Hematopoietic multipotent progenitor cell treated with erythropoietin and hydrocortisone succinate and interleukin-3 and kit ligand, for 4 days (in vitro differentiated cells): ENCODE measurements at regions not wholly inside any gene's neighbourhood (a gene's known extent, or its start where the extent isn't known, plus 50 kb on each side); places are given as distances from the start of the nearest gene placed in this dataset.
"Not testable (repeated sequence)": the region's sequence is repeated elsewhere in the genome, so short reads cannot be mapped to it uniquely, and the experiment has no call there.

Source experiments
- DNase-seq: peaks from one replicate; pipeline ENCODE4 v3.0.0-alpha.2; 2015

DNA sequence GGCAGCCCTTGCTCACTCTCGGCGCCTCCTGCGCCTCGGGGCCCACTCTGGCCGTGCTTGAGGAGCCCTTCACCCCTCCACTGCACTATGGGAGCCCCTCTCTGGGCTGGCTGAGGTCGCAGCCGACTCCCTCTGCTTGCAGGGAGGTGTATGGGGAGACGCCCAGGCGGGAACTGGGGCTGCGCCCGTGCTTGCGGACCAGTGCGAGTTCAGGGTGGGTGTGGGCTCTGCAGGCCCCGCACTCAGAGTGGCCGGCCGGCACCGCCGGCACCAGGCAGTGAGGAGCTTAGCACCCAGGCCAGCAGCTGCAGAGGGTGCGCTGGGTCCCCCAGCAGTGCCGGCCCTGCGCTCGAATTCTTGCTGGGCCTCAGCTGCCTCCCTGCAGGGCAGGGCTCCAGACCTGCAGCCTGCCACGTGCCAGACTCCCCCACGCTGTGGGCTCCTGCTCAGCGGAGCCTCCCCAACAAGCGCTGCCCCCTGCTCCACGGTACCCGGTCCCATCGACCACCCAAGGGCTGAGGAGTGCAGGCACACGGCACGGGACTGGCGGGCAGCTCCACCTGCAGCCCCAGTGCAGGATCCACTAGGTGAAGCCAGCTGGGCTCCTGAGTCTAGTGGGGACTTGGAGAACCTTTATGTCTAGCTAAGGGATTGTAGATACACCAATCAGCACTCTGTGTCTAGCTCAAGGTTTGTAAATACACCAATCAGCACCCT lies 54.0 kb upstream of the WWC2 start:
- not testable (repeated sequence) for DNase-seq

DNA sequence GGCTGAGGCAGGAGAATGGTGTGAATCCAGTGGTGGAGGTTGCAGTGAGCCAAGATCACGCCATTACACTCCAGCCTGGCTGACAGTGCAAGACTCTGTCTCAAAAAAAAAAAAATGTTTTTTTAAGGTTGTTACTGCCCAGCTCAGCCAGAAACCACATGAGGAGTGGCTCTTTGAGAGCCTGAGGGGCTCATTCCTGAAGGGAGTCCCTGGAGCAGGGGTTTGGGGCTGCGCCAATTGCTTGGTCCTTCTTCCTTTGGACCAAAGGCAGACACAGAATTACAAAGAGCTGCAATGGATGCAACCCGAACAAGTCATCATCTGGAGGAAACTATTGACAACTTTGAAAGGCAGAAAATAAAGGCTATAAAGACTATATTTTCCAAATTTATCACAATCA lies 60.6 kb upstream of the WWC2 start:
- DNase-seq, result no peak

DNA sequence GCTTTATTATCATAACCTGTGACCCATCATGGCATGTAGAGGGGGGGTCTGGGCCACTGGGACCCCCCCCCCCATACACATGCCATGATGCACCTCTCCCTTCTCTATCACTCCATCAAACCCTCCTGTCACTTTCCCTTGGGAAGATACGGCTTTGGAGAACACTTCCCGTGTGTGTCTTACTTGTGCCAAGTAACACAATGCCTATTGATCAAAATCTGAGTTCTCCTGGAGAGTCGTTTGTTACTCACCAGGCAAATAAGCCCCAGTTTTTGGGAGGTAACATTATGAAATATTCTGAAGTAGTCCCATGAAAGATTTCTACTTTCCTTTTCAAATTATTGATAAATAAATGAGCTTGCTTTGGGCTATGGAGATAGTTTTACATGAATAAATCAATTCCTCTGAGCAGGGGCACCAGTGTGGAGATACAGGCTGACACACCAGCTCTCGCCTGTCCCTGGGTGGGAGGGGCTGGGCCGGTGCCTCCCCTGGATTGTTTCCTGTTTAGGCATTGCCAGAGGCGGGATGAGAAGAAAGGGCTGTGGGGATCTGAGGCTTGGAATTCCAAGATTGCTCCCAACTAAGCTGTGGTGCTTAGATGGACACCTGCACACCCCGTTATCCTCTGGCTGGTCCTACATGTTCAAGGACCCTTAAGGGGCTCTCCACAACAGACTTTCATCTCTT lies 63.2 kb upstream of the WWC2 start:
- DNase-seq, result no peak

DNA sequence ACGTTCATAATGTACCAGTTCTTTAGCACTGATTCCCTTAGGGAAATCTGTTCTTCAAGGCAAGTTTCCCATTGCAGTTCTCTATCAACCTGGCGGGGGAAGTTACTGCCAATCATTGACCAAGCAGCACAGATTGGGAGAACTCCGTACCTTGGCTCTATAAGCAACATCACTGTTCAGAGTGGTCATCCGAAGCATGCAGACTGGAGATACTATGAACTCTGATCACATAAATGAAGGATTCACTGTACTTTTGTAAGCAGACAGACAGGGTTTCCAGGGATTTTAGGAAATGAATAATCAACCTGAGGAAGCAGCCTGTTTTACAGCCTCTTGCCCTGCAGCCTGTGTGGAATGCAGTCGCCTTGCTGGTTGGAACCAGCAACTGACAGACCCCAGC lies 63.8 kb upstream of the WWC2 start:
- DNase-seq, result no peak

DNA sequence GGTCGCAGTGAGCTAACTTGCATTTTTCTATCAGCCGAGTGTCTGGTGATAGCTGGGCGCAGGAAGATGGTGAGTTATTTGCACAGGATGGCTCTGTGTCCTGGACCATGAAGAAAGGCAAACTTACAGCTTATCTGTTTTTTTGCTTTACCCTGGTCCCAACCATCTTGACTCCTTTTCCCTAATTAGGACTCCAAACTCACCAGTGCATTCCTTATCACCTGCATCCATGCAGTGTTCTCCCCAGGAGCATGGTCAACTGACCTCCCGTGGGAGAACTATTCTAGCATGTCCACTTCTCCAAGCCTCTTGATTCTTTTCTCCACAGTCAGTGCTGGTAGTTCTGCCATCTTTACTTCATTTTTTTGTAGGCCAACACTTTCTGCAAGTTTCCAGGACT lies 68.2 kb upstream of the WWC2 start:
- peak; percentile 11 for DNase-seq

DNA sequence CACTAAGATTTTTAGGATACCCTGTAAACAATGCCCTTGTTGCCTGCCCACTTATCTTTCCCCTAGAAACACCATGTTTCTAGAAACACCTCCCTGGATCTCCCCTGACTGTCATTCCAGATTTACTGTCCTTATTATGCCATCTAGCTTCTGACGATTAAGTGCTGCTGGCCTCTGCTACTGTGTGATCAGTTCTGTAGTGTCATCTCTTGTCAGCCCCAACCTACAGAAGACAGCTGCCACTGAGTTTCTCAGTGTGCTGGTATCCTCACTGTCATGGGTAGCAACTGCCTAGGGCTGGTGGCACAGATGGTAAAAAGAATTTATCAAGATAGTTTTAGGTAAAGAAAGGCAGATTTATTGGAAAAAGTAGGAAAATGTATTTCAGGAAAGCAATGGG lies 68.7 kb upstream of the WWC2 start:
- DNase-seq, result no peak

DNA sequence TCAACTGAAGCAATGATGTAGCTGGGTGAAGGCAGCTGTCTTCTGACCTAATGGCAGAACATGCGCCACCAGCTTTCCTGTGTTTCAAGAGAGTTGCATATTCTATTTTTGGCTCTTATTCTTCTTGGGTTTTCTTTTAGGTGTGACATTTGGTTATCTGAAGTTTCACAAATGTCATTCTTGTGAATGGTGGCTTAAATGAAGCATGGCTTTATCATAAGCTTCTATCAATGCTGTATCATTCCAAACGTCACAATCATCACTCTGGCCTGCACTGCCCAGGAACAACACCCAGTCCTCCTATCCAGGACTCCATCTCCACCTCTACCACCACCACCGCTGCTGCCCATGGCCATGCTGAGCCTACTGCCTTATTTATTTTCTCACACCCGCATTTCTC lies 69.7 kb upstream of the WWC2 start:
- DNase-seq, result peak; percentile 8

DNA sequence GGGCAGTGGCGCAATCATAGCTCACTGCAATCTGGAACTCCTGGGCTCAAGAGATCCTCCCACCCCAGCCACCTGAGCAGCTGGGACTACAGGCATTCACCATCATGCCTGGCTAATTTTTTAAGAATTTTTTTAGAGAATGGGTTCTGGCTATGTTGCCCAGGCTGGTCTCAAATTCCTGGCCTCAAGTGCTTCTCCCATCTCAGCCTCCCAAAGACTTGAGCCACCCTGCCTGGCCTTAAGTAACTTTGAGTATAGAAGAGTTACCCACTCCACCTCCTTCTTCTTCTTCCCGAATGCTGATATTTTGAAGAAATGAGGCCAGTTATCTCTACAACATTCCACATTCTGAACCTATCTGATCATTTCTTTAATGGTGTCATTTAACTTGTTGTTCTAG lies 72.4 kb upstream of the WWC2 start:
- DNase-seq, result no peak

DNA sequence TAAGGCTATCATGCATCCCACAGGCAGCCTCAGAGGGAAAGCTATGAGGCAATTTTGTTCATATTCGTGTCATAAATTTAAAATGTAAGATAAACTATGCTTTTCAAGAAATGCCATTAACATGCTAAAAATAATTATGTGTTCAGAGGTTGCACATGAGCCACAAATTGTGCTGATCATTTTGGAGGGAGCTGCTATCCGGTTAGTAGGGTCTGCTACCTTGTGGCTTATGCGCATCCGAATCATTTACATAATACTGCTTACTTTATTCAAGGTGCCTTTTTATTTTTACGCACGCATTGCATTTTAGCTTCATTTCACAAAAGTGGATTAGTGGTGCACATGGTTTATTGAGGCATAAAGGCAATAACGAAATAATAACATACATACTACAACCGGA lies 76.4 kb upstream of the WWC2 start:
- no peak for DNase-seq

DNA sequence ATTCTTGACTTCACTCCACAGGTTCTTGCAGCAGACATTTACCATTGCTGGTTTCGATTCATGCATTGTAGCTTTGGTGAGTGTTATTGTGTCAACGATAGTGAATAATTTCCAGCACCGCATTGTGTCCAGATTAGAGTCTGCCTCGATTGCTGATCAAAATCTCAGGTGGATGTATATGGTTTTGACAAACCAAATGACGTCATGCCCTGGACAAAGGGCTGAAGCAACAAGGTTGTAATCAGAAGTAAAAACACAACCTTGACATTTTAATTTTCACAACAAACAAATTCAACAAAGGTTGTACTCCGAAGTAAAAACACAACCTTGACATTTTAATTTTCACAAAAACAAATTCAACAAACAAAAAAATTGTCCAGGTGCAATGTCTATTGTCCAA lies 81.1 kb upstream of the WWC2 start:
- no peak for DNase-seq

DNA sequence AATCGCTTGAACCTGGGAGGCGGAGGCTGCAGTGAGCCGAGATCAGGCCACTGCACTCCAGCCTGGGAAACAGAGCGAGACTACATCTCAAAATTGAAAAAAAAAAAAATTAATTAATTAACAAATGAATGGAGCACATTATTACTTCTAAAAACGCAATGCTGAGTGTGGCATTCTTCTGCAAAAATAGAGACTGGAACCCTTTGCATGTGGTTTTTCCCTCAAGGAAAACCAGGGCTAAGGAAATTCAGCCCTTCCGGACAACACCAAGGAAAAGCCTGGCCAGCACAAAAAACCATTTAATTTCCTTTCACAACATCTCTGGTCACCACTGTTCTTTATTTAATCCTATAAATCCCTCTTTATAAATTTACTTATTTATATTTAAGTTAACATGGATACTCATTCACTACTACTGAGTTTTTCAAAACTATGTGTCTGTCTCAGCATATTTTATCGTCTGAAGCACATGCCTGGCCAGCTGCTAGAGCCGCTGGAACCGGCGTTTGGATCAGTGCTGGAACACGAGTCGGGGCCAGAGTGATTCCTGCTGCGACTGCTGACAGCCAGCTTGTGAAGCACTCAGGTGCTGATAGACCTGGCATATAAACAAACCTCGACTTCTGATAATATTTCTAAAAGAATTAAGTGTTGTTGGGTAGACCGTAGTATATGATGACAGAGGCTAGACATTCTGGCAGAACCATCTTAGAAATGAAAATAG lies 84.5 kb upstream of the WWC2 start:
- no peak for DNase-seq

DNA sequence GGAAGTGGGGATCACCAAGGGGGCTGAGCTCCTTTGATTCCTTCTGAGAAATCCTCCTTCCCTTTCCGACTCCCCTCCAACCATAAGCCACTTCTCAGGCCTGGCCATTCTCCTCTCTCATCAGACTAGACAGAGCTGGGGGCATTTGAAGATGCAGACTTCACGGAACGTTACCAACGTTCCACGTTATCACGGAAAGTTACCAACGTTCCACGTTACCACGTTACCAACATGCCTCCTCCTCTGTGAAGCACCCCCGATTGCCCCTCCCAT lies 85.4 kb upstream of the WWC2 start:
- no peak for DNase-seq

DNA sequence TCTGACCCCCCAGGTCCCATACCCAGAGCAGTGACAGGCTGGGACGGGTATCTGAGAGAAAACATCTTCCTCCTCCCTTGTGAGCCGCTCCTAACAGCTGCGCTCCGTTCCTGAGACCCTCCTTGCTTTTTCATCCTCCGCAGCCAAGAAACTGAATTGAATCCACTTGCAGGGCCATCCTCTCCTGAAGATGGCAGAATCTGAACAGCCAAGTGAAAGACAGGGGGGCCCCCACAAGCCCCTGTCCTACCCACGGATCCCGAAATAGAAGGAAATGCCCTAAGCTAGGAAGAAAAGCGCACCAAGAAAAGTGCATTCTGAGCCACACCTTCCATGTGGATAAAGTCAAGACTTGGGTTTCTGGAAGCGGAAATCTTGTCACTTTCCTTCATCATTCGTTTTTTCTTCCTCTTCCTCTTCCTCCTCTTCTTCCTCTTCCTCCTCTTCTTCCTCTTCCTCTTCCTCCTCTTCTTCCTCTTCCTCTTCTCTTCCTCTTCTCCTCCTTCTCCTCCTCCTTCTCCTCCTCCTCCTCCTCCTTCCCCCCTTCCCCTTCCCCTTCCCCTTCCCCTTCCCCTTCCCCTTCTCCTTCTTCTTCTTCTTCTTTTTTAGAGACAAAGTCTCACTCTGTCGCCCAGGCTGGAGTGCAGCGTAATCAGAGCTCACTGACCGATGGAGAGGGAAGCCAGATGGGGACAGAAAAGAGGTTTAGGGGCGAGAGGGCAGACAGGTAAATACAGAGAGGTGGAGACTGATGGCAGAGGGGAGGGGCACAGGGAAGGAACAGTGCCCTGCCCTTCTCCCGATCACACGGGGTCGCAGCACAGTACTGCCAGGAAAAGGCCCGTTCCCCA lies 86.0 kb upstream of the WWC2 start:
- DNase-seq, result no peak

DNA sequence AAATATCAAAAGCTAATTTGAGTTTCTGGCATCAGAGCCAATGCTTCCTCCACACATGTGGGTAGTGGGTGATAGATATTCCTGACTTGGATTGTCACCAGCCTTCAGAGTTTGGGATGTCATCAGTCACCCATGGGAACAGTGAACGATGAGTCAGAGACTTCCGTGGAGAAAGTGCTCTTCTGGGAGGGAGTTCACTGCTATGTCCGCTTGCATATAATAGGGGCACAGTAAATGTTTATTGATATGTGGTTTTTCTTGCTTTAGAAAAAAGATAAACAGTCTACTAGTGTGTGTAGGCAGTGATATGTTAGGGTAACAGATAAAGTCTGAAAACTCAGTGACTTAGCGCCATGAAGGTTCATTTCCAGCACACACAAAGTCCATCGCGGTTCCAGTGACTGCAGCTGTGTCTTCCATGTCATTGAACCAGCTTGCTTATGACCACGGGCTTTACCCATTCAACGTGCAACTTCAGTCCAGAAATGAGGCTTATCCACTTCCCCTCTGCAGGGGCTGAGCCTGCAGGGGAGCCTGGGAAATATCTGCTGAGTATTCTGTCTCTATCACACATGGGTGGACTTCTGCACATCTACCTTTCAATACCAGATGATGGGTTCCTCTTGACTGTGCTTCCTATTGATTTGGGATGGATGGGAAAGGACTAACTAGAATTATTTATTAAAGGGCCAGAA lies 87.7 kb upstream of the WWC2 start:
- DNase-seq, result peak; percentile 32

DNA sequence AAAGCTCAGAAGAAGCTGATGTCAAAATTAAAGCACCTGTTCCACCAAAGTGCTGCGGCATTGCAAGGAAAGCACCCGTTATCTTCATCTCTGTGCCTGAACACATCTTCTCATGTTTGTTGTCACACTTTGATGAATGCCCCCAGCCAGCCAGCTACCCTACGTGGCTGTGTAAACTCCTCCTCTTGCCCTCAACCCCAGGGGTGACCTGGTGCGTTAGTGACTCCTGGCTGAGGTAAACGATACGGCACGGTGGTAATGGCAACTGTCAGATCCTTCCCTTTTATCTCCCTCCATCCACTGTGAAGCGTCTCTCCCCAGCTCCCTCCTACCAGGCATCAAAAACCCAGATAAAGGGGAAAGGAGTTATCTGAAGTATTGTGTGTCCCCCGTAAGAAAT lies 90.6 kb upstream of the WWC2 start:
- no peak for DNase-seq

DNA sequence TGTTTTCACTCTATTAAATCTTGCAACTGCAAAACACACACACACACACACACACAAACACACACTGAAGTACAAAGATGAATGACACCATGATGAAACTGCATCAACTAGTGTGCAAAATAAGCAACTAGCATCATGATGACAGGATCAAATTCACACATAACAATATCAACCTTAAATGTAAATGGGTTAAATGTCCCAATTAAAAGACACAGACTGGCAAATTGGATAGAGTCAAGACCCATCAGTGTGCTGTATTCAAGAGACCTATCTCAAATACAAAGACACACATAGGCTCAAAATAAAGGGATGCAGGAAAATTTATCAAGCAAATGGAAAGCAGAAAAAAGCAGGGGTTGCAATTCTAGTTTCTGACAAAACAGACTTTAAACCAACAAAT lies 87.2 kb upstream of the DCTD start:
- not testable (repeated sequence) for DNase-seq

DNA sequence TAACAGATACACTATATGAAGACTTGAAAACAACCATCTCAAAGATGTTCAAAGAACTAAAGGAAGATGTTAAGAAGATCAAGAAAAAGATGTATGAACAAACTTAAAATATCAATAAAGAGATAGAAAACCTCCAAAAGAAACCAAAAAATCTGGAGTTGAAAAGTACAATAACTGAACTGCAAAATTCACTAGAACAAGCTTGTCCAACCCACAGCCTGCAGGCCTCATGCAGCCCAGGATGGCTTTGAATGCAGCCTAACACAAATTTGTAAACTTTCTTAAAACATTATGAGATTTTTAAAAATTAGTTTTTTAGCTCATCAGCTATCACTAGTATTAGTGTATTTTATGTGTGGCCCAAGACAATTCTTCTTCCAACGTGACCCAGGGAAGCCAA lies 77.0 kb upstream of the DCTD start:
- no peak for DNase-seq

DNA sequence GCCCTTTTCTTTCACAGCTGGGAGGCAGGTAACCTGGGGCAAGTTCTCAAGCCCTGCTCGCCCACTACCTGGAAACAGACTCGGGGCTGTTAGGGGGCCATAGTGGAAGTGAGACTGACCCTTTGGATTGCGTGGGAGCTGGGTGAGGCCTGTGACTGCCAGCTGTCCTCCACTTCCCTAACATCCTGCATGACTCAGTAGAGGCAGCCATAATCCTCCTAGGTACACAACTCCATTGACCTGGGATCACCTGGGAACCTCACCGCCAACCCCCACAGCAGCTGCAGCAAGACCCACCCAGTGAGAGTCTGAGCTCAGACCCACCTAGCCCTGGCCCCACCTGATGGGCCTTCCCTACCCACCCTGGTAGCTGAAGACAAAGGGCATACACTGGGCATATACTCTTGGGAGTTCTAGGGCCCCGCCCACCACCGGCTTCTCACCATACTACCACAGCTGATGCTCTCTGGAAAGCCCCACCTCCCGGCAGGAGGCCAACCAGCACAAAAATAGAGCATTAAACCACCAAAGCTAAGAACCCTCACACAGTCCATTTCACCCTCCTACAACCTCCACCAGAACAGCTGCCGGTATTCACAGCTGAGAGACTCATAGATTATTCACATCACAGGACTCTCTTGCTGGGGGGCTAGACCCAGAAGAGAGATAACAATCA lies 61.1 kb upstream of the DCTD start:
- no peak for DNase-seq

DNA sequence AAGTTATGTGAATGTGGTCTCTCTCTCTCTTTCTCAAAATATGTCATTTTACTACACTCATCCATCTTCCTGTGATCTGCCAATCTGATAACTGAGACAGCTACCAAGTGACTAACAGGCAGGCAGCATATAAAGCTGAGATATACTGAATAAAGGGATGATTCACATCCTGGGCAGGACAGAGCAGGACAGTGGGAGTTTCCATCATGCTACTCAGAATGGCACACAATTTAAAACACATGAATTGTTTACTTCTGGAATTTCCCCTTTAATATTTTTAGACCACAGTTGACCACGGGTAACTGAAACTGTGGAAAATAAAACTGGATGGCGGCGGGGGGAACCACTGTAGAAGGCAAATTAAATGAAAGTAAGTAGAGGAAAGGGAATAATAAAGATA lies 58.6 kb upstream of the DCTD start:
- peak; percentile 86 for DNase-seq

DNA sequence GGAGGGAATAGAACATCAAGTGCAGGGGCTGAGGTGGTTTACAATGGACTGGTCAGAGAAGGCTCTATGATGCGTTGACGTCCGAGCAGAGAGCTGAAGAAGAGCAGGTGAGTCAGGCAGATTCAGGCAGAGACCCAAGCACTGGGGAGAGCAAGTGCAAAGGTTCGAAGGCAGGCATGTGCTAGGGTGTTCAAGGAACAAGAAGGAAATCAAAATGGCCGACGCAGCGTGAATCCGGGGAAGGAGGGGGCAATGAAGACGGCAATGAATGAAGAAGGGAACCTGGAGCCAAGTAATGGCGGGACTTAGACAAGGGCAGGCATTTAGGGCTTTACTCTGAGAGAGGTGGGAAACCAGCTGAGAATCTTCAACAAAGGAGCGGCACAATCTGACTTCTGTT lies 56.8 kb upstream of the DCTD start:
- DNase-seq, result no peak

DNA sequence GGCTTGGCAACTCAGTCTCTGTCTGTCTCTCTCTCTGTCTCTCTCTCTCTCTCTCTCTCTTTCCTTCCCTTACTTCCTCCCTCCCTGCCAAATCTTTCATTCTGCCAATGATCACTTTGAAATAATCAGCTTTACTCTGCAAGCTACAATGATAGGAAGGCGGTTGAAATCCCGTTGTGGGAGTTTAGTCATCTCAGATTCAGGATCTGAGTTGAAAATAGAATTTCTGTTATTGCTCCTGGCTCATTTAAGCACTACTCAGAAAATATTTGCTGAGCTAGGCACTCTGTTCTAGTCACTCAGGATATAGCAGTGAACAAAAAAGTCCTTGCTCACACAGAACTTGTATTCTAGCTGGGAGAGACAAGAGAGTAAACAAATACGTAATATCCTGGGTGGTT lies 56.3 kb upstream of the DCTD start:
- no peak for DNase-seq

DNA sequence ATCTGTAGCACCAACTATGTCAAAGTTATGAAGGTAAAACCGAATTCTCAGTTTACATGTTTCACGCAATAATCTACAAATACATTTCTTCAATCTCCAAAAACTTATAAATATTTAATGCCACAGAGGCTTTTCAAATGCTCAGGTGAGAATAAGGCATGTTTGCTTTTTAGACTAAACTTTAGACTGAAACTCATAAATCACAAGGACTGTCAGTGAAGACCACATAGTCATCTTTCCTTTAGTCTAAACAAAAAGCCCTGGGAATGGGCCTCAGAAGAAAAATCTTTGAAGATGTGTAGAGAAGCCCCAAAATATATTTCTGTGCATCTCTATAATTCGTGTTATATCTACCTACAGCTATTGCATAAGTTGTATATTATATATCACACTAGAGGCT lies 54.5 kb upstream of the DCTD start:
- no peak for DNase-seq
